WTC11 (cell line): ENCODE measurements at regions not wholly inside any gene's neighbourhood (a gene's known extent, or its start where the extent isn't known, plus 50 kb on each side); places are given as distances from the start of the nearest gene placed in this dataset.

ENCODE experiments used
- AR ChIP-seq: fragments of 250-450 bp; sonication (Bioruptor Pico); IDR thresholded peaks from 2 replicates; pipeline ENCODE4 v1.9.0; 2021; ENCODE audit warnings: mild to moderate bottlenecking
- ATF1 ChIP-seq: sonication (generic); formaldehyde crosslinking; IDR thresholded peaks from 2 replicates; pipeline ENCODE4 v1.8.1; 2023; ENCODE audit warnings: mild to moderate bottlenecking, moderate library complexity, missing genetic modification reagents
- ETV6 ChIP-seq: sonication (generic); formaldehyde crosslinking; IDR thresholded peaks from 2 replicates; pipeline ENCODE4 v1.8.1; 2022; ENCODE audit warnings: mild to moderate bottlenecking, missing genetic modification reagents
- HMGXB4 ChIP-seq: sonication (generic); formaldehyde crosslinking; IDR thresholded peaks from 2 replicates; pipeline ENCODE4 v1.8.1; 2023; ENCODE audit warnings: mild to moderate bottlenecking, moderate library complexity, missing genetic modification reagents
- JUN ChIP-seq: sonication (generic); formaldehyde crosslinking; IDR thresholded peaks from 2 replicates; pipeline ENCODE4 v1.8.0; 2023; ENCODE audit warnings: mild to moderate bottlenecking, missing genetic modification reagents
- RELA ChIP-seq: sonication (generic); formaldehyde crosslinking; IDR thresholded peaks from 2 replicates; pipeline ENCODE4 v1.8.1; 2022; ENCODE audit warnings: missing genetic modification reagents, mild to moderate bottlenecking, borderline replicate concordance
- ZNF138 ChIP-seq: sonication (generic); formaldehyde crosslinking; conservative IDR thresholded peaks from 2 replicates; pipeline ENCODE4 v1.8.1; 2022; ENCODE audit warnings: mild to moderate bottlenecking, moderate library complexity, missing genetic modification reagents
- ZNF416 ChIP-seq: fragments of 250-450 bp; sonication (Bioruptor Pico); IDR thresholded peaks from 2 replicates; pipeline ENCODE4 v1.9.0; 2021; ENCODE audit warnings: mild to moderate bottlenecking, inconsistent platforms
- ZNF423 ChIP-seq: fragments of 250-450 bp; sonication (Bioruptor Pico); IDR thresholded peaks from 2 replicates; pipeline ENCODE4 v2.1.2; 2022; ENCODE audit warnings: mild to moderate bottlenecking, moderate library complexity
- ZNF512 ChIP-seq: sonication (generic); formaldehyde crosslinking; IDR thresholded peaks from 2 replicates; pipeline ENCODE4 v1.8.1; 2022; ENCODE audit warnings: missing genetic modification reagents, borderline replicate concordance
- TF ChIP-seq, protein P1 (sequence below): sonication (generic); formaldehyde crosslinking; IDR thresholded peaks from 2 replicates; pipeline ENCODE4 v1.8.1; 2023; ENCODE audit warnings: mild to moderate bottlenecking, missing genetic modification reagents
- TF ChIP-seq, protein P2 (sequence below): sonication (generic); formaldehyde crosslinking; IDR thresholded peaks from 2 replicates; pipeline ENCODE4 v1.8.1; 2022; ENCODE audit warnings: low read depth, mild to moderate bottlenecking, moderate library complexity, missing genetic modification reagents, borderline replicate concordance
- TF ChIP-seq, protein P3 (sequence below): sonication (generic); formaldehyde crosslinking; IDR thresholded peaks from 2 replicates; pipeline ENCODE4 v1.8.1; 2022; ENCODE audit warnings: low read depth, missing genetic modification reagents, borderline replicate concordance
- TF ChIP-seq, protein P4 (sequence below): sonication (generic); formaldehyde crosslinking; IDR thresholded peaks from 2 replicates; pipeline ENCODE4 v1.8.0; 2023; ENCODE audit warnings: mild to moderate bottlenecking, missing genetic modification reagents

DNA sequence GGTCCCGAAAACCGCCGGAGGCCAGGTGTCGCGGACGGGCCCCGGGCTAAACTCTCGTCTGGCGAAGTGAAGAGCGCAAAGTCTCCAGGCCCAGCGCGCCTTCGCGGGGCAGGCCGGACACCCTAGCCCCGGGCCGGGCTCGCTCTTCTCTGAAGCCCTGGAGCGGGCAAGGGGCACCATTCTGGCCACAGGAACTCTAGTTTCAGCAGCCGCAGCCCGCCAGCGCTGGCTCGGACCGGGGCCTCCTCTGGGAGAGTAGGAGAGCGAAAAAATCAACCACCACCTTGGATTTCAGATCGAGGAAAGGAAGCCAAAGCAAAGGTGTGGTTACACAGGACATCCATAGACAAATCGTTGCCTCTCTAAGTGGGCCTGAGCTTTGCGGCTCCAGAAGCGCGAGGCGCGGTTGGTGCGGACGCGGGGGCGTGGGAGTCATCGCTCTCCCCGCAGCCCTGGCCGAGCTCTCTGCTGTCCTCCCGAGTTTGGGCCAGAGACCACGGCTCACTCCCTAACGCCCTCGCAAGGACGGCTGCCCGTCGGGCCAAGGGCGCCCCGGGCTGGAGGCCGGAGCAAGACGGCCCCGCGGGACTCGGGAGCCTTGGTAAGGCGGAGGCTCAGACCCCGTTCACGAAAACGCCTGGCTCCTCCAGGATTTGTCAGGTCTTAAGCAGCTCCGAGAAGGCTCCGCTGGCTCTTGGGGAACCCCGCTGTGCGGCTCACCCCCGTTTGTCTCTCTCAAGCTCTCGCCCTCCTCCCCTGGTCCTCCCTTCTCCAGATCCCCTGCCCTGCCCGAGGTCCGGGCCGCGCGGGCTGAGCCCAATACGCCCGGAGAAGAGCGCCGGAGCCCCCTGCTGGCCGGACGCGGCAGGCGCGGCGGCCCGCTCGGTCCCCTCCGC lies 132.9 kb upstream of the DPYD start (continued):
- TF ChIP-seq, protein P1, sequence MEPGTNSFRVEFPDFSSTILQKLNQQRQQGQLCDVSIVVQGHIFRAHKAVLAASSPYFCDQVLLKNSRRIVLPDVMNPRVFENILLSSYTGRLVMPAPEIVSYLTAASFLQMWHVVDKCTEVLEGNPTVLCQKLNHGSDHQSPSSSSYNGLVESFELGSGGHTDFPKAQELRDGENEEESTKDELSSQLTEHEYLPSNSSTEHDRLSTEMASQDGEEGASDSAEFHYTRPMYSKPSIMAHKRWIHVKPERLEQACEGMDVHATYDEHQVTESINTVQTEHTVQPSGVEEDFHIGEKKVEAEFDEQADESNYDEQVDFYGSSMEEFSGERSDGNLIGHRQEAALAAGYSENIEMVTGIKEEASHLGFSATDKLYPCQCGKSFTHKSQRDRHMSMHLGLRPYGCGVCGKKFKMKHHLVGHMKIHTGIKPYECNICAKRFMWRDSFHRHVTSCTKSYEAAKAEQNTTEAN (CRISPR knock-in tag) = no peak
- TF ChIP-seq ZNF512 = no peak
- no peak for TF ChIP-seq RELA (CRISPR knock-in tag)
- TF ChIP-seq, protein P2, sequence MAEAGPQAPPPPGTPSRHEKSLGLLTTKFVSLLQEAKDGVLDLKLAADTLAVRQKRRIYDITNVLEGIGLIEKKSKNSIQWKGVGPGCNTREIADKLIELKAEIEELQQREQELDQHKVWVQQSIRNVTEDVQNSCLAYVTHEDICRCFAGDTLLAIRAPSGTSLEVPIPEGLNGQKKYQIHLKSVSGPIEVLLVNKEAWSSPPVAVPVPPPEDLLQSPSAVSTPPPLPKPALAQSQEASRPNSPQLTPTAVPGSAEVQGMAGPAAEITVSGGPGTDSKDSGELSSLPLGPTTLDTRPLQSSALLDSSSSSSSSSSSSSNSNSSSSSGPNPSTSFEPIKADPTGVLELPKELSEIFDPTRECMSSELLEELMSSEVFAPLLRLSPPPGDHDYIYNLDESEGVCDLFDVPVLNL (CRISPR knock-in tag) = no peak
- TF ChIP-seq JUN (CRISPR knock-in tag) = no peak
- TF ChIP-seq, protein P3, sequence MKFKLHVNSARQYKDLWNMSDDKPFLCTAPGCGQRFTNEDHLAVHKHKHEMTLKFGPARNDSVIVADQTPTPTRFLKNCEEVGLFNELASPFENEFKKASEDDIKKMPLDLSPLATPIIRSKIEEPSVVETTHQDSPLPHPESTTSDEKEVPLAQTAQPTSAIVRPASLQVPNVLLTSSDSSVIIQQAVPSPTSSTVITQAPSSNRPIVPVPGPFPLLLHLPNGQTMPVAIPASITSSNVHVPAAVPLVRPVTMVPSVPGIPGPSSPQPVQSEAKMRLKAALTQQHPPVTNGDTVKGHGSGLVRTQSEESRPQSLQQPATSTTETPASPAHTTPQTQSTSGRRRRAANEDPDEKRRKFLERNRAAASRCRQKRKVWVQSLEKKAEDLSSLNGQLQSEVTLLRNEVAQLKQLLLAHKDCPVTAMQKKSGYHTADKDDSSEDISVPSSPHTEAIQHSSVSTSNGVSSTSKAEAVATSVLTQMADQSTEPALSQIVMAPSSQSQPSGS (CRISPR knock-in tag) = no peak
- 0 out of 2 replicates have a peak, but pooled peaks have one; percentile 32 for TF ChIP-seq ETV6 (CRISPR knock-in tag)
- TF ChIP-seq, protein P4, sequence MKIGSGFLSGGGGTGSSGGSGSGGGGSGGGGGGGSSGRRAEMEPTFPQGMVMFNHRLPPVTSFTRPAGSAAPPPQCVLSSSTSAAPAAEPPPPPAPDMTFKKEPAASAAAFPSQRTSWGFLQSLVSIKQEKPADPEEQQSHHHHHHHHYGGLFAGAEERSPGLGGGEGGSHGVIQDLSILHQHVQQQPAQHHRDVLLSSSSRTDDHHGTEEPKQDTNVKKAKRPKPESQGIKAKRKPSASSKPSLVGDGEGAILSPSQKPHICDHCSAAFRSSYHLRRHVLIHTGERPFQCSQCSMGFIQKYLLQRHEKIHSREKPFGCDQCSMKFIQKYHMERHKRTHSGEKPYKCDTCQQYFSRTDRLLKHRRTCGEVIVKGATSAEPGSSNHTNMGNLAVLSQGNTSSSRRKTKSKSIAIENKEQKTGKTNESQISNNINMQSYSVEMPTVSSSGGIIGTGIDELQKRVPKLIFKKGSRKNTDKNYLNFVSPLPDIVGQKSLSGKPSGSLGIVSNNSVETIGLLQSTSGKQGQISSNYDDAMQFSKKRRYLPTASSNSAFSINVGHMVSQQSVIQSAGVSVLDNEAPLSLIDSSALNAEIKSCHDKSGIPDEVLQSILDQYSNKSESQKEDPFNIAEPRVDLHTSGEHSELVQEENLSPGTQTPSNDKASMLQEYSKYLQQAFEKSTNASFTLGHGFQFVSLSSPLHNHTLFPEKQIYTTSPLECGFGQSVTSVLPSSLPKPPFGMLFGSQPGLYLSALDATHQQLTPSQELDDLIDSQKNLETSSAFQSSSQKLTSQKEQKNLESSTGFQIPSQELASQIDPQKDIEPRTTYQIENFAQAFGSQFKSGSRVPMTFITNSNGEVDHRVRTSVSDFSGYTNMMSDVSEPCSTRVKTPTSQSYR (CRISPR knock-in tag) = no peak
- TF ChIP-seq ATF1 (CRISPR knock-in tag) = no peak
- no peak for TF ChIP-seq ZNF138 (CRISPR knock-in tag)
- TF ChIP-seq HMGXB4 (CRISPR knock-in tag) = peak; percentile 78
- no peak for TF ChIP-seq AR (CRISPR knock-in tag)
- TF ChIP-seq ZNF416 (CRISPR knock-in tag) = no peak
- TF ChIP-seq ZNF423 (CRISPR knock-in tag) = no peak
